IMR-90 (cell line): ENCODE measurements at regions not wholly inside any gene's neighbourhood (a gene's known extent, or its start where the extent isn't known, plus 50 kb on each side); places are given as distances from the start of the nearest gene placed in this dataset.

ENCODE experiments used
- ATAC-seq: fragments of 200-7000 bp; cut with Tn5 transposase; 2 replicates; pipeline ENCODE4 v1.9.1; 2020; ENCODE audit warnings: low read depth, mild to moderate bottlenecking, moderate library complexity
- BruUV-seq: library from RNA; stranded (reverse); fragments of 400-500 nt; replicated peaks from 2 replicates; lab custom pipeline; 2021; lab: Mats Ljungman, UMichigan
- CTCF ChIA-PET: fragments of 300-600 bp; formaldehyde crosslinking; extraction: SDS; loops from one replicate; lab custom pipeline; 2021; ENCODE audit warnings: antibody characterized with exemption; lab: Yijun Ruan, JAX
- POLR2A ChIA-PET: fragments of 300-600 bp; sonication (Branson Sonifier 250); formaldehyde crosslinking; loops from one replicate; lab custom pipeline; 2022; ENCODE audit warnings: antibody characterized with exemption; ENCODE audit not compliant: unreplicated experiment; lab: Charles Lee
- DNase-seq: peaks from one replicate; pipeline ENCODE4 v3.0.0; 2013
- H2AFZ ChIP-seq: replicated peaks from 2 replicates; pipeline ENCODE3; 2013; ENCODE audit warnings: low read length, mild to moderate bottlenecking; ENCODE audit not compliant: poor library complexity
- H2AK5ac ChIP-seq: 2 replicates; pipeline ENCODE4 v1.6.1; 2013; ENCODE audit warnings: low read depth, low read length, inconsistent platforms
- H2AK9ac ChIP-seq: replicated peaks from 2 replicates; pipeline ENCODE3; 2013; ENCODE audit warnings: mild to moderate bottlenecking, low read depth, low read length, moderate library complexity; ENCODE audit not compliant: poor library complexity
- H2BK120ac ChIP-seq: 2 replicates; pipeline ENCODE4 v1.6.1; 2013; ENCODE audit warnings: low read depth, low read length, inconsistent platforms
- H2BK15ac ChIP-seq: 3 replicates; pipeline ENCODE4 v1.6.1; 2013; ENCODE audit warnings: low read depth, low read length, inconsistent platforms
- H2BK20ac ChIP-seq: 2 replicates; pipeline ENCODE4 v1.6.1; 2013; ENCODE audit warnings: low read depth, mild to moderate bottlenecking, inconsistent platforms, low read length, moderate library complexity
- H2BK5ac ChIP-seq: 2 replicates; pipeline ENCODE4 v1.6.1; 2013; ENCODE audit warnings: mild to moderate bottlenecking, low read depth, low read length, inconsistent platforms; ENCODE audit not compliant: poor library complexity, severe bottlenecking
- H3K14ac ChIP-seq: replicated peaks from 2 replicates; pipeline ENCODE4 v1.6.1; 2013; ENCODE audit warnings: low read depth, low read length, inconsistent platforms
- H3K18ac ChIP-seq: 2 replicates; pipeline ENCODE4 v1.6.1; 2013; ENCODE audit warnings: low read depth, low read length, control low read depth
- H3K23ac ChIP-seq: 2 replicates; pipeline ENCODE4 v1.6.1; 2013; ENCODE audit warnings: low read depth, low read length, inconsistent platforms
- H3K27ac ChIP-seq: 2 replicates; pipeline ENCODE4 v1.5.1; 2013; ENCODE audit warnings: mild to moderate bottlenecking, control low read depth, low read length; ENCODE audit not compliant: insufficient read depth
- H3K27me3 ChIP-seq: 2 replicates; pipeline ENCODE4 v1.6.1; 2013; ENCODE audit warnings: low read length; ENCODE audit not compliant: control insufficient read depth, insufficient read depth
- H3K36me3 ChIP-seq: 2 replicates; pipeline ENCODE4 v1.6.1; 2013; ENCODE audit warnings: low read length, mixed read lengths; ENCODE audit not compliant: control insufficient read depth, insufficient read depth
- H3K4ac ChIP-seq: 2 replicates; pipeline ENCODE4 v1.6.1; 2013; ENCODE audit warnings: low read depth, low read length, inconsistent platforms
- H3K4me1 ChIP-seq: 2 replicates; pipeline ENCODE4 v1.6.1; 2013; ENCODE audit warnings: low read length, mixed read lengths; ENCODE audit not compliant: control insufficient read depth, insufficient read depth
- H3K4me2 ChIP-seq: 2 replicates; pipeline ENCODE4 v1.6.1; 2013; ENCODE audit warnings: low read depth, mild to moderate bottlenecking, control low read depth, low read length, moderate library complexity
- H3K4me3 ChIP-seq: 2 replicates; pipeline ENCODE4 v1.5.1; 2013; ENCODE audit warnings: low read depth, mild to moderate bottlenecking, control low read depth, low read length, moderate library complexity; ENCODE audit not compliant: insufficient read depth
- H3K56ac ChIP-seq: 2 replicates; pipeline ENCODE4 v1.6.1; 2013; ENCODE audit warnings: low read length, inconsistent platforms; ENCODE audit not compliant: insufficient read depth; ENCODE audit errors: extremely low read depth
- H3K79me1 ChIP-seq, 2 experiments: 2 replicates each; pipeline ENCODE4 v1.6.1; 2013; ENCODE audit warnings: low read length in 2 of 2, inconsistent platforms in 1 of 2, low read depth in 1 of 2
- H3K9ac ChIP-seq: 2 replicates; pipeline ENCODE4 v1.6.1; 2013; ENCODE audit warnings: low read depth, low read length, control low read depth
- H3K9me1 ChIP-seq: 2 replicates; pipeline ENCODE4 v1.6.1; 2013; ENCODE audit warnings: low read length, inconsistent platforms; ENCODE audit not compliant: insufficient read depth
- H3K9me3 ChIP-seq: 2 replicates; pipeline ENCODE4 v1.6.1; 2013; ENCODE audit warnings: low read length; ENCODE audit not compliant: control insufficient read depth, insufficient read depth
- H4K20me1 ChIP-seq: 2 replicates; pipeline ENCODE4 v1.6.1; 2013; ENCODE audit warnings: low read length, inconsistent platforms; ENCODE audit not compliant: insufficient read depth
- H4K5ac ChIP-seq: 2 replicates; pipeline ENCODE4 v1.6.1; 2013; ENCODE audit warnings: mild to moderate bottlenecking, low read depth, low read length, control low read depth
- H4K8ac ChIP-seq, 2 experiments: 2 replicates each; pipeline ENCODE4 v1.6.1; 2013; ENCODE audit warnings: low read depth in 2 of 2, low read length in 2 of 2, control low read depth in 1 of 2, inconsistent platforms in 1 of 2
- H4K91ac ChIP-seq: 2 replicates; pipeline ENCODE4 v1.6.1; 2013; ENCODE audit warnings: low read depth, low read length, inconsistent platforms; ENCODE audit not compliant: insufficient read depth
- BHLHE40 ChIP-seq: fragments of 150-350 bp; IDR thresholded peaks from 2 replicates; pipeline ENCODE4 v1.6.1; 2016; ENCODE audit warnings: mild to moderate bottlenecking, low read depth, low read length
- CEBPB ChIP-seq: IDR thresholded peaks from 2 replicates; pipeline ENCODE4 v1.6.1; 2012; ENCODE audit warnings: low read depth, low read length, improper control_type of control experiment
- CHD1 ChIP-seq: IDR thresholded peaks from 2 replicates; pipeline ENCODE4 v1.6.1; 2012; ENCODE audit warnings: low read depth, low read length, improper control_type of control experiment
- CTCF ChIP-seq: conservative IDR thresholded peaks from 2 replicates; pipeline ENCODE4 v1.5.1; 2012; ENCODE audit warnings: mild to moderate bottlenecking, low read depth, low read length, improper control_type of control experiment
- ELK1 ChIP-seq: fragments of 150-350 bp; IDR thresholded peaks from 2 replicates; pipeline ENCODE4 v1.6.1; 2016; ENCODE audit warnings: low read depth, mild to moderate bottlenecking, low read length, moderate library complexity, borderline replicate concordance
- FOS ChIP-seq: fragments of 150-350 bp; IDR thresholded peaks from 2 replicates; pipeline ENCODE4 v1.6.1; 2016; ENCODE audit warnings: low read depth, low read length
- MAFK ChIP-seq: IDR thresholded peaks from 2 replicates; pipeline ENCODE4 v1.6.1; 2012; ENCODE audit warnings: low read depth, low read length, improper control_type of control experiment
- MAZ ChIP-seq: IDR thresholded peaks from 2 replicates; pipeline ENCODE4 v1.6.1; 2012; ENCODE audit warnings: low read depth, mild to moderate bottlenecking, low read length, improper control_type of control experiment, moderate library complexity, borderline replicate concordance
- MXI1 ChIP-seq: IDR thresholded peaks from 2 replicates; pipeline ENCODE4 v1.6.1; 2012; ENCODE audit warnings: low read depth, mild to moderate bottlenecking, low read length, moderate library complexity, borderline replicate concordance
- NFE2L2 ChIP-seq: fragments of 150-350 bp; IDR thresholded peaks from 2 replicates; pipeline ENCODE4 v1.6.1; 2016; ENCODE audit warnings: low read depth, mild to moderate bottlenecking, low read length
- RAD21 ChIP-seq: IDR thresholded peaks from 2 replicates; pipeline ENCODE4 v1.6.1; 2012; ENCODE audit warnings: low read length, improper control_type of control experiment
- RCOR1 ChIP-seq: IDR thresholded peaks from 2 replicates; pipeline ENCODE4 v1.6.1; 2012; ENCODE audit warnings: mild to moderate bottlenecking, low read length, improper control_type of control experiment; ENCODE audit not compliant: insufficient replicate concordance
- RFX5 ChIP-seq: IDR thresholded peaks from 2 replicates; pipeline ENCODE4 v1.8.0; 2012; ENCODE audit warnings: low read depth, mild to moderate bottlenecking, low read length, moderate library complexity
- SMC3 ChIP-seq: fragments of 150-350 bp; IDR thresholded peaks from 2 replicates; pipeline ENCODE4 v1.6.1; 2016; ENCODE audit warnings: low read depth, mild to moderate bottlenecking, antibody characterized with exemption, low read length, moderate library complexity
- USF2 ChIP-seq: fragments of 150-350 bp; IDR thresholded peaks from 2 replicates; pipeline ENCODE4 v1.6.1; 2017; ENCODE audit warnings: mild to moderate bottlenecking, antibody characterized with exemption, low read length, low read depth
- WGBS, 2 experiments: methylation state at CpG; one replicate each; pipeline versions ENCODE4 v1.1.5 to v1.1.7; 2013; ENCODE audit warnings: missing lambda C conversion rate in 2 of 2; ENCODE audit not compliant: insufficient read length in 1 of 2; ENCODE audit errors: extremely low coverage in 2 of 2; 5-methylcytosine and 5-hydroxymethylcytosine counted together
- dilution Hi-C: fragments of 300-500 bp; cut with HindIII; formaldehyde crosslinking; loops from one replicate; pipeline ENCODE4 v1.14.3; 2018; ENCODE audit warnings: low sequenced_read_pairs; ENCODE audit not compliant: unreplicated experiment
- in situ Hi-C: fragments of 300-500 bp; cut with MboI; formaldehyde crosslinking; loops from 3 replicates; pipeline ENCODE4 v1.14.3; 2019; ENCODE audit warnings: low sequenced_read_pairs, inconsistent platforms, mixed read lengths
- intact Hi-C: fragments of 100-400 bp; cut with micrococcal nuclease; formaldehyde crosslinking; loops from 2 replicates; pipeline ENCODE4 v1.10.0; 2022

- Histone ChIP-seq H2BK15ac (no peak overlapping the region), H3K14ac (no peak overlapping the region), H2AFZ (no peak overlapping the region), H3K9me3 (peaks cover 23% of the 10 kb centered on the region), H3K79me1 (no peaks in the 10 kb centered on the region), H2BK120ac (no peak overlapping the region), H3K23ac (no peak overlapping the region), H4K8ac (no peak overlapping the region), H3K4me1 (no peaks in the 10 kb centered on the region), H2BK20ac (no peak overlapping the region), H4K5ac (no peak overlapping the region), H3K36me3 (no peaks in the 10 kb centered on the region), H3K56ac (no peak overlapping the region), H4K20me1 (no peaks in the 10 kb centered on the region), H3K4ac (no peak overlapping the region), H4K91ac (no peak overlapping the region), H2AK5ac (no peak overlapping the region), H2BK5ac (no peak overlapping the region), H3K4me2 (no peak overlapping the region), H3K27ac (no peak overlapping the region), H2AK9ac (no peak overlapping the region), H3K9me1 (no peaks in the 10 kb centered on the region), H3K18ac (no peak overlapping the region), H3K9ac (no peak overlapping the region), H3K27me3 (no peaks in the 10 kb centered on the region), H3K4me3 (no peak overlapping the region)
- ChIA-PET CTCF (no interaction called here), POLR2A (no interaction called here)
- DNase-seq (no peak), ATAC-seq (no peak)
- WGBS, 2 experiments: 44% methylated on average over 8 of the region's 10 CpGs; no CpG with 5 or more reads in 1 of the 2 experiments
- dilution Hi-C loops: no loop called here
- intact Hi-C loops: no loop called here
- in situ Hi-C loops: no loop called here
- BruUV-seq: no TSS peak
- no peak for TF ChIP-seq CEBPB
- no peak for TF ChIP-seq RCOR1
- TF ChIP-seq NFE2L2: no peak
- no peak for TF ChIP-seq CTCF
- no peak for TF ChIP-seq MAZ
- no peak for TF ChIP-seq MXI1
- TF ChIP-seq BHLHE40: no peak
- no peak for TF ChIP-seq ELK1
- TF ChIP-seq USF2: no peak
- no peak for TF ChIP-seq RFX5
- TF ChIP-seq MAFK: no peak
- no peak for TF ChIP-seq CHD1
- no peak for TF ChIP-seq FOS
- no peak for TF ChIP-seq SMC3
- TF ChIP-seq RAD21: no peak
These were observed 237.1 kb upstream of the AFDN start for GRCh38 chr6:167589615-167589940.
